Superior temporal gyrus (tissue), 1 donor: ENCODE measurements at regions not wholly inside any gene's neighbourhood (a gene's known extent, or its start where the extent isn't known, plus 50 kb on each side); places are given as distances from the start of the nearest gene placed in this dataset.
A peak's percentile ranks its signal among the peaks of the same experiment; 100 is the strongest.

Experiments
- DNase-seq: peaks from one replicate; pipeline ENCODE4 v3.0.0-alpha.2; 2016; ENCODE audit errors: extremely low spot score

- DNase-seq = peak; percentile 92
These were observed 323.3 kb downstream of the RPS6KC1 start for GRCh38 chr1:213374369-213374768.

GRCh38 chr1:213375002-213375401 lies 324.0 kb downstream of the RPS6KC1 start:
- no peak for DNase-seq

GRCh38 chr1:213376862-213377372 lies 325.9 kb downstream of the RPS6KC1 start:
- no peak for DNase-seq

DNA sequence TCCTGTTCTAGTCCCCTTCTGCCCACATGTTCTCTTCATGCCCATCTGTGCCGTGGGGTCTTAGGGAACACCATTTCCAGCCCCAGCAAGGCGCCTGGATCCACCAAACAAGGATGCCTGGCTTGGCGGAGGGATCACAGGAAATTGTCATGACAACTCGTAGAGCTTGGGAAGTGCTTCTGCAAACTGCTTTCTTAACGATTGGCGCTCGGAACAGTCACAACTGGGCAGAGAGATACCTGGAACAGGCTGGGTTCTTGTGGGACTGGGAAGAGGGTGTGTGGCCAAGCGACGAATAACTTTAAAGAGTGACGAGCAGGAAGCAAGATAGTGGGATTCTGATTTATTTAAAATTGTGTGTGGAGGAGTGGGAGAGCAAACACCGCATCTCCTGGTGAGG lies 329.8 kb downstream of the RPS6KC1 start:
- DNase-seq = no peak

- peak; percentile 31 for DNase-seq
These were observed 330.6 kb downstream of the RPS6KC1 start for GRCh38 chr1:213381572-213382084.

GRCh38 chr1:213383465-213383864 lies 332.4 kb downstream of the RPS6KC1 start:
- DNase-seq = no peak

DNA sequence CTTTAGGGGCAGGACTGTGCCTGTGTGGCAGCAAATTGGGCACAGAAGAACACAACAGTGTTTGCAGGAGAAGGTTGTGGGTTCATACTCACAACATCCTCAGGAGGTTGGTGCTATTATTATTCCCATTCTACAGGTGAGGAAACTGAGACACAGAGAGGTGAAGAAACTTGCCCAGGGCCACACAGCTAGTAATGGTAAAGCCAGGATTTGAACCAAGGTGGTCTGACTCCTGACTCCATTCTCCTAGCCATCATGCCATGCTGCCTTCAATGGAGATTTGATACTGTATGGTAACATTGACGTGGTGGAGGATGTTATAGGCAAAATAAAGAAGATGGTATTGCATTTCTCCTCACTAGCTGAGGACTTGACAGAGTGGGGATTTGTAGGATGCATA lies 334.2 kb downstream of the RPS6KC1 start:
- DNase-seq = no peak

- DNase-seq = no peak
These were observed 334.8 kb downstream of the RPS6KC1 start for GRCh38 chr1:213385806-213386324.

DNA sequence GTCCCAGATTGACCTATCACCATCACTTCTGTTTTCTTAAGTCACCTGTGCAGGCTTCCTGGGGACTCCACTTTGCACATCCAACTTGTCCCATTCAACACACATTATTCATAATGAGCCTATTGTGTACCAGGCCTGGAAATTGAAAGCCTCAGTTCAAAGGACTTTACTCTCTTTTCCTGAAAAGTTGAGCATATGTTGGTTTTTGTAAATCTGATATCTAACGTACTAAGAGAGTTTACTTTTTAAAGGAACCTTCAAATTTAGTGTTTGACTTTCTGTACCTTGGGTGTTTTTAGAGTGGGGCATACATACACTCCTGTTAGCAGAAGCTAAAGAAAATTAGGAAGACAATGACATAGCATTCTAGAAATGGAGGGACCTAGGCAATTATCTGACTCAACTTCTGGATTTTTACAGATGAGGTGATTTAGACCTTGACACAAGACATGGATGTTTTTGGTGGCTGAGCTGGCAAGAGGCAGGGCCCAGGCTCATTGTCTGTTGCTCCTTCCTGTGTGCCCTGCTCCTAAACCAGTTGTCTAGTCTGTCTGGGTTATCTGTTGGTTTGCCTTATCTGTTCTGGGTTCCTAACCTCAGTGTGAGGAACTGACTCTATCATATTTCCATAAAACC lies 336.5 kb downstream of the RPS6KC1 start:
- DNase-seq = no peak

DNA sequence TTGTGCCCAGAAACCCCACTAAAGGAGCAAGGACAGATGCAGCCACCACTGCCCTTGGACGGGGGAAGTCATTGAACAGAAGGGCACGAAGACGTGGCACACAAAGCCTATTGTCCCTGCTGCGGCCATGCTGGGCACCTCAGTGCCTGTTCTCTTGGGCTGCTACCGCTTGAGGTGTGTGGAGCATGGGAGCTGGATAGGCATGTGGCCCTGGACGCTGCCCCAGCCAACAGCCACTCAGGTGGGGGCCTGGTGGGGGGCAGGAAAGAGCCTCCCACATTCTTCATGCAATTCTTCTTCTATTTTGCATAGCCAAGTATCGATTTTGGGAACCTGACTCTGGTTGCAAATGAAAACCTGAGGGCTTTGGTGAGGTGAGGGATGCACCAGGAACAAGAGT lies 337.2 kb downstream of the RPS6KC1 start:
- no peak for DNase-seq

DNA sequence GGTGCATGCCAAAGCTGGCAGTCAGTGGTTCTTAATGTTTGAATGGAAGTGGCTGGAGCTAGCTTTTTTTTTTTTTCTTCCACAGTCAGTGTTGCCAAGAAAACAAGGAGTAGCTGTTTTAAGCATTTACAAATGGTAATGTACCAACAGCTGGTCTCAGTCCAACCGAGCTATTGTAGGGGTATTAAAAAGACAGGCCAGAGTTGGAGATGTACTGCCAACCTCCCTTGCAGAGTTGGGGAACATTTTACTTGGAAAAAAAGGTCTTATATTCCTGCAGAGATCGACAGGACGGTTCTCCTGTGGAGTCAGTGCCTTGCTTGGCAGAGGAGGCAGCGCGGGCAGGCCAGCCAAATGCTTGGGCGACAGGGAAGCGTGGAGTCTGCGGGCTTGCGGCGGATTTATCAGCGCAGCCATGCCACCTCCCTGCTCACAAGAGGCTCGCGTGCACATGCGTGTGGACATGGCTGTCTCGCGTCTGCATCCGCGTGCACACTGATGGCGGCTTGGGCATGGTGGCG lies 338.1 kb downstream of the RPS6KC1 start:
- peak; percentile 62 for DNase-seq

DNA sequence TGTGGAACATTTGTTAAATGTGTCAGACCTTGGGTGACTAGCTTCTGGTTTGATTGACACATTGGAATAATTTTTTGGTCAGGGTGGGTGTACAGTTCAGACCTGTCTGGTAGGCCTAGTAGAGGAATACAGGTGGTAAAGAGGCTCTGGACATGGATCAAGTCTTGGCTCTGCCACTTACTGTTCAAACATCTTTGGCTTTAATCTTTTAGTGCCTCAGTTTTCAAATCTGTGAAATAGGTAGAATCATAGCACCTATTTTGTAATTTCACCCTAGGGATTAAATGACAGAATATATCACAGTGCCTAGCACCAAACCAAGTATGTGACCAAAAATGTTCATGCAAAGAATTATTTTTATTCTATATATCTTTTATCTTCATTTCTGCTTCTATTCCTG lies 340.4 kb downstream of the RPS6KC1 start:
- DNase-seq = no peak

DNA sequence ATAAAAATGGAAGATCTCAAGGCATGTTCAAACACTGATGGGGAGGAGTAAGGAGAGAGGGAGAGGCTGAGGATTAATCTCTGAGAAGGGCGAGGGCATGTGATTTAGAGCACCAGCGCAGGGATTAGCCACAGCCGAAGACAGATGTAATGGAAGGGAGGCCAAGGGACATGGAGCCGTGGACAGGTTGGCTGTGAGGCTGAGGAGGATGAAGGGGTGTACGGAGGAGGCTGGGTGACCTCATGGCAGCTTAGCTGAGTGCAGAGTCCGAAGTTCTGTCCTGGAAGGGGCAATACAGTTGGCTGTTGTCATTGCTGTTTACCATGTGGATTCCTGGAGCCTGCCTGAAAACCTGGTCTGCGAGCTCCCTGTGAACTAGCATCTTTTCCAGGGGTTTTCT lies 342.8 kb downstream of the RPS6KC1 start:
- no peak for DNase-seq

DNA sequence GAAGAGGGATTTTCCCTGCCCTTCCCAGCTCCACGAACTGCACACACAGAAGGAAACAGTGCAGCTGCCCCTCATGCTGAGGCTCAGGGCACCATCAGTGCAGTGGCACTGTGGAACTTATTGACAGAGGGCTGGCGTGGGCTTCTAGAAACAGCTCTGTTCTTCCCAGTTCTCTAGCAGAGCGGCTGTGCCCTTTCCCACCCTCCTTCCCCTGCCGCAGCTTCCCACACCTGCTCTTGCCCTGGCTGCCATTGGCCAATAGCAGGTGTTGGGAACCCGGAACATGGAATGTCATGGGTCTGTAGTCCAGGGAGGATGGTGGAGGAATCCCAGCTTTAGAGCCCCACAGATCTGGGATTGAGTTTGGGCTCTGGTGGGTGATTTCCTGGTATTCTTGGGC lies 343.8 kb downstream of the RPS6KC1 start:
- no peak for DNase-seq

DNA sequence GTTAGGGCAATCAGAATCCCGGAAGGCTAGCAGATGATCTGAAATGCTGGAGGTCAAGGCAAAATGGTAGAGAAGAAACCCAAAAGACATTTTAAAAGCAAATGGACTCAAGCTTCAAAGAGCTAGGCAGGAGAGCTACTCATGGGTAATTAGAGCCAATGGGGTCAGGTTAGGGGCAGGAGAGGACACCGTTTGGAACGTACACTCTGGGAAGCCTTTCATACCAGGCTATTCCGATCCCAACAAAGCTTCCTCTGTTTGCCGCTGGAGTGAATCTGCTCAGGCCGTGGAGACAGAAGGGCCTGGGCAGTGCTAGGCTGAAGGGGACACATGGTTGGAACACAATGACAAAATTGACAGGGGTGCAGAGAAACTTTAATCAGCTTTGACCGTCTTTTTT lies 346.6 kb downstream of the RPS6KC1 start:
- DNase-seq = no peak

DNA sequence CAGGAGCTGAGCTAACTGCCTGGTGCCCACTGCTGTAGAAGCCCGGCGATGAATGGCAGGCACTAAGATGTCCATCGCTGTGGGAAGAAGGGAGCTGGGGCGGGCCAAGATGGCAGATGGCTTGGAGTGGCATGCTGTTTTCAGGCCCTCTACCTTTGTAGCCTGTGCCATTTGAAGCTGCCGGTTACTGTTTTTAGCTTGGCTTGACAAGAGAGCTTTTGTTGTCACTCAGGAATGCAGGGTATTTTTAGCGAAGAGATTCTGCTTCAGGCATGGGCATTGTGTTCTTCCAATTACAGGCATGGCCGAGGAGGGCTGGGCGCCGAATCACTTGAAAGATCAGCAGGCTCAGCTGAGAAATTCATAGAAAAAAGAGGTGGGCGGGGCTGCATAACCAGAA lies 348.7 kb downstream of the RPS6KC1 start:
- no peak for DNase-seq

DNA sequence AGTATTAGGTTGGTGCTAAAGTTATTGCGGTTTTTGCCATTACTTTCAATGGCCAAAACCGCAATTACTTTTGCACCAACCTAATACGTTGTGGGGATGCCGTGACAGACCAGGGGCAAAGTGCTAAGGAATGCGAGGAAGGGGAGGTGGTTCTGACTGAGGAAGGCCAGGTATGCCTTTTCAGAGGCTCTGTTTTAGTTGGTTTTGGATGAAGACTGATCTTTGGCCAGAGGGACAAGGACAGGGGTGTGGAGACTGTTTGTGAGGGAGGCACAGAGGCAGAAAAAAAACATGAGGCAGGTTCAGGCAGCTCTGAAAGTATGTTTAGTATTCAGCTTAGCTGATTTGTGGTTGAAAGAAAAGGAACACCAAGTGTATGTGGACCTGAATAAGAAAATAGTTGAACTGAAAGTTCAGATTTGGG lies 358.2 kb downstream of the RPS6KC1 start:
- DNase-seq = no peak

DNA sequence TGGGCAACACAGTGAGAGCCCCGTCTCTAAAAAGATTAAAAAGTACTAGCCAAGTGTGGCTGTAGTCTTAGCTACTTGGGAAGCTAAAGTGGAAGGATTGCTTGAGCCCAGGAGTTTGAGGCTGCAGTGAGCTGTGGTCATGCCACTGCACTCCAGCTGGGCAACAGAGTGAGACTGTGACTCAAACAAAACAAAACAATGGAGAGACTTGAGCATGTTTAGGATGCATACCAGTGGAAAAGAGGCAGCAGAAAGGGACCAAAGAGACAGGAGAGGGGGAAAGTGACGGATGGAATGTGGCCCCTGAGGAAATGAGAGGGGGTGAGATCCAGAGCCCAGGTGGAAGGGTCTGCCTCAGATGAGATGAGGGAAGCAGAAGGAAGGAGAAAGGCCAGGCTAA lies 358.9 kb downstream of the RPS6KC1 start:
- DNase-seq = no peak

GRCh38 chr1:213414346-213414745 lies 363.3 kb downstream of the RPS6KC1 start:
- no peak for DNase-seq

DNA sequence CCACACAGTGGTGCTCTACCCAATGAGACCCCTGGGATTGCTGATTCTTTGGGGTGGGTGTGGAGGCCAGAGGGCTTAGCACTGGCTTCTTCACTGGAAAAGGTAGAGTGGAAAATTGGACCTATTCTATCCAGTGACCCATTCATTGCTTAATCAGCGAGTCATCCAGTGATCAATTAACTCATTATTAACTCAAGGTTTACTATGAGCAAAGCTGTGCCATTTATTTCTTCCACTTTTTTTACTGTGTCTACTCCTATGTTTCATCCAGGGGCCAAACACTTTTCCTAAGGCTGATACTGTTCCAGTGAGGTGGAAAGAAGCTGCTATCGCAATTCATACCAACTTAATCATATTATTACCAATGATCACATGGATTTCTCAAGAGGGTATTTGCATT lies 363.9 kb downstream of the RPS6KC1 start:
- DNase-seq = no peak

DNA sequence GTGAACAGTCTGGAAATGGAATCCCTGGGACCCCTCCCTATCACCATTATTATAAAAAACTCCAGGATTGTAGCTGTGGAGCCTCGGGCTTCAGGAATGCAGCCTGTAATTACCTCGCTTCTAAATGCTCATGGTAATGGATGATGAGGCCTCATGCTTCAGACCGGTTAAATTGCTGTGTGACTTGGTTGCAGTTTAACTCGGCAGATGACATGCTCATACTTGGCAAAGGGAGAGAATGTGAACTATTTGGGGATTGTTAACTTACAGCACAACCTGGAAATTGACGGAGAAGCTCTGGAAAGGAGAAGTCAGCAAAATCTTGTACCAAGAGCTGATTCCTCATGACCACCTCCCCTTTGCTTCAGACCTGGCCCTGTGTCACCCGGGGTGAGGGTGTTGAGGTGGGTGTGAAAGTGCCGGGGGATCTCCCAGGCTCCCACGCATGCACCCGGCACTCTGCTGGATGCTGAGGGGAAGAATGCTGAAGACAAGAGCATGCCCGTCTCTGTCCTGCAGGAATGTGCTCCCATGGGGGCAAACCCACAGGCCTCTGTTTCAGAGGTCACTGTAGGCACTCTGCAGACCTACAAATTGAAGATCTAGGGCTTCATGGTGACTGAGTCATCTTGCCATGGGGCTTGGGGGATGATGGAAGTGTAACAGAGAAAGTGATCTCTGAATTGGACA lies 364.8 kb downstream of the RPS6KC1 start:
- DNase-seq = no peak

DNA sequence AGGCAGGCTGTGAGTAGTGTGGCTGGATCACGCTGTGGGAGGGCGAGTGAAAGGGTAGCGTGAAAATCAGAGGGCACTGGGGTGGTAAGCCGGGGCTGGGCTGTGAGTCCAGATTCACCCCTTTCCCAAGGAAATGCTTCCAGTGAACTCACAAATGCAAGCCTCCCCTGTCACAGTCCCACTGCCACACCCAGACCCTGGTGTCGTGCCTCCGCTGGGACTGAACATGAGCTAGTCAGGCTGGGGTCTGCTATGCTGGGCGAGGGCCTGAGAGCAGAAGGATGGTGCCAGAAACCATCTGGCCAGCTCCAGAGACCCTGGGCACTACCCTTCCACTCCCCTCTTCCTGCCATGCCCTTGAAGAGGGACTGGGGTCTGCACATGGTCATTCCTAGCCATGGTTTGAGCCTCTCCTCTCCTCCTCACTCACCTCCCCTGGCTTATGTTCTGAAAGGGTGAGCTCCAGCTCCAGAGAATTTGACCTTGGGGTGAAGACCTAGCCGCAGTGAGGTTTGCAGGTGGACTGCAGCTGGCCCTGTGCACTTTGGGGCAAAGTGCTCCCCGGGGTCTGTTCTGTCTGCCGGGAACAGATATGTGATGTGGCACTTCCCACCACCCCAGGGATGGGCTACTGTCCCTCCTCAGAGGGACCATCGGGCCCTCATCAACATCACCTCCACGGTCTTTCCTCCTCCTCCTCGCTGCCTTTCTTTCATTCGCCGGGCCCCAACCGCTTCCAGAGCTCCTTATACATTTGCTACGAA lies 365.6 kb downstream of the RPS6KC1 start:
- no peak for DNase-seq
